ENCODE measurements at regions not wholly inside any gene's neighbourhood (a gene's known extent, or its start where the extent isn't known, plus 50 kb on each side); places are given as distances from the start of the nearest gene placed in this dataset.

DNA sequence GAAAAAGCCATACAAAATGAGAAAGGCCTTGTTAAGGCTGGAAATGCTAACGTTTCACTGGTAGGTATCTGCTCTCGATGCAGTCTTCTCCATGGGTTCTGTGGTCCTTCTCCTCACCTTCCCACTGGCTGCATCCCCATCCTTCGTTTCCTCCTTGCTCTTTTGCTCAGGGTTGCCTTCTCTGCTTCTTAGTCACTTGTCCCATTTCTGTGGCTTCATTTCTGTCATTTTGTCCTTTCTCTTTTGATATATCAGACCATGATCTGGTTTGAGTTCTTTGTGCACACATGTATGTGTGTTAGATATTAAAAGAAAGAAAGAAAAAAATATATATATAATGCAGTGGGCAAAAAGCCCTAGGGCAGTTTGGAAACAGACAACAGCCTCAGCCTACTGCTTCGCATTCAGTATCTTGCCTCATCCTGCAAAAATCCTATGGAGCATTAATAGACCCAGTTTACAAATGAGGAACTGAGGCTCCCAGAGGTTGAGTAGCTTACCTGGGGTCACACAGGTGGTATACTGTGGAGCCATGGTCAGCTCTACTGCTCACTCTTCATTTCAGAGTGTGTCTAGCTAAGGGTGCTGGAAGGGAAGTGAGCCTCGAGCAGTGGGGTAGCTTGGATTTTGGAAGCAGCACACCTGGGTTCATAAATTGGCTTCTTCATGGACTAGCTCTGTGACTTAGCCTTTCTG lies 57.6 kb upstream of the MEDAG start:
- H3K4me1 ChIP-seq = peaks cover 10% of the 10 kb centered on the region; the same call in 1 of the 3 replicates
- POLR2A ChIA-PET = no interaction called here
- no peak overlapping the region for H3K4me3 ChIP-seq
- no peak for DNase-seq (ENCODE audit: low read depth in 1 of 2, low spot score in 1 of 2)
- no peak for ATAC-seq
- 55% methylated on average over 5 of the region's 5 CpGs for WGBS (ENCODE audit: missing lambda C conversion rate)
- TF ChIP-seq EHF (CRISPR knock-in tag; IDR thresholded peaks at IDR 0.05) (no peak), HOXB5 (CRISPR knock-in tag; IDR thresholded peaks at IDR 0.05) (no peak), ZC3H11A (IDR thresholded peaks at IDR 0.05) (no peak), NR3C1 (IDR thresholded peaks at IDR 0.05) (no peak), KDM1A (IDR thresholded peaks at IDR 0.05; ENCODE audit: low read depth) (no peak), FOSB (CRISPR knock-in tag; IDR thresholded peaks at IDR 0.05) (no peak), JUNB (IDR thresholded peaks at IDR 0.05) (no peak), HMGXB4 (CRISPR knock-in tag; IDR thresholded peaks at IDR 0.05; ENCODE audit: borderline replicate concordance) (no peak), ZNF302 (CRISPR knock-in tag; IDR thresholded peaks at IDR 0.05) (no peak)
- H3K27ac ChIP-seq = no peak overlapping the region
- no peaks in the 10 kb centered on the region for H3K9me3 ChIP-seq
- CTCF ChIA-PET = interaction anchor here (0.9 to 1.2 kb wide), 2 partner anchors 40 to 46 kb away, joined by 3 read pairs; no protein-coding TSS in a partner anchor
- no peak for FAIRE-seq
- H3K4me2 ChIP-seq = peak overlapping the region; percentile 7; the same call in 2 of the 3 replicates

- Histone ChIP-seq H3K4me1 (peaks cover 10% of the 10 kb centered on the region; the same call in 1 of the 3 replicates), H3K4me3 (no peak overlapping the region), H3K9me3 (no peaks in the 10 kb centered on the region), H3K4me2 (no peak overlapping the region), H3K27ac (no peak overlapping the region)
- 54% methylated on average over 4 of the region's 4 CpGs for WGBS (ENCODE audit: missing lambda C conversion rate)
- TF ChIP-seq MAFK (IDR thresholded peaks at IDR 0.05; ENCODE audit: partially characterized antibody) (no peak), JUNB (IDR thresholded peaks at IDR 0.05) (no peak), MAZ (IDR thresholded peaks at IDR 0.05; ENCODE audit: borderline replicate concordance, low read depth, low read length) (no peak), JUN (IDR thresholded peaks at IDR 0.05) (no peak), RNF2 (IDR thresholded peaks at IDR 0.05; ENCODE audit: borderline replicate concordance, low read depth) (no peak), ZNF302 (CRISPR knock-in tag; IDR thresholded peaks at IDR 0.05) (no peak), RAD21 (conservative IDR thresholded peaks at IDR 0.05 in 1 of 2, IDR thresholded peaks at IDR 0.05 in 1 of 2) (no peak), ESRRA (IDR thresholded peaks at IDR 0.05; ENCODE audit: borderline replicate concordance, low read length) (no peak), FOXS1 (CRISPR knock-in tag; IDR thresholded peaks at IDR 0.05) (no peak), HOXB5 (CRISPR knock-in tag; IDR thresholded peaks at IDR 0.05) (no peak)
- TF ChIP-seq, protein P1, sequence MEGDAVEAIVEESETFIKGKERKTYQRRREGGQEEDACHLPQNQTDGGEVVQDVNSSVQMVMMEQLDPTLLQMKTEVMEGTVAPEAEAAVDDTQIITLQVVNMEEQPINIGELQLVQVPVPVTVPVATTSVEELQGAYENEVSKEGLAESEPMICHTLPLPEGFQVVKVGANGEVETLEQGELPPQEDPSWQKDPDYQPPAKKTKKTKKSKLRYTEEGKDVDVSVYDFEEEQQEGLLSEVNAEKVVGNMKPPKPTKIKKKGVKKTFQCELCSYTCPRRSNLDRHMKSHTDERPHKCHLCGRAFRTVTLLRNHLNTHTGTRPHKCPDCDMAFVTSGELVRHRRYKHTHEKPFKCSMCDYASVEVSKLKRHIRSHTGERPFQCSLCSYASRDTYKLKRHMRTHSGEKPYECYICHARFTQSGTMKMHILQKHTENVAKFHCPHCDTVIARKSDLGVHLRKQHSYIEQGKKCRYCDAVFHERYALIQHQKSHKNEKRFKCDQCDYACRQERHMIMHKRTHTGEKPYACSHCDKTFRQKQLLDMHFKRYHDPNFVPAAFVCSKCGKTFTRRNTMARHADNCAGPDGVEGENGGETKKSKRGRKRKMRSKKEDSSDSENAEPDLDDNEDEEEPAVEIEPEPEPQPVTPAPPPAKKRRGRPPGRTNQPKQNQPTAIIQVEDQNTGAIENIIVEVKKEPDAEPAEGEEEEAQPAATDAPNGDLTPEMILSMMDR (IDR thresholded peaks at IDR 0.05) = no peak
- TF ChIP-seq, protein P2, sequence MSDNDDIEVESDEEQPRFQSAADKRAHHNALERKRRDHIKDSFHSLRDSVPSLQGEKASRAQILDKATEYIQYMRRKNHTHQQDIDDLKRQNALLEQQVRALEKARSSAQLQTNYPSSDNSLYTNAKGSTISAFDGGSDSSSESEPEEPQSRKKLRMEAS (IDR thresholded peaks at IDR 0.05) = no peak
- TF ChIP-seq, protein P3, sequence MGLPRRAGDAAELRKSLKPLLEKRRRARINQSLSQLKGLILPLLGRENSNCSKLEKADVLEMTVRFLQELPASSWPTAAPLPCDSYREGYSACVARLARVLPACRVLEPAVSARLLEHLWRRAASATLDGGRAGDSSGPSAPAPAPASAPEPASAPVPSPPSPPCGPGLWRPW (IDR thresholded peaks at IDR 0.05) = no peak
- ATAC-seq = no peak
- no peak for FAIRE-seq
- ChIA-PET CTCF (interaction anchor here (1.2 to 1.5 kb wide), 2 partner anchors 16 to 41 kb away, joined by 3 to 4 read pairs; no protein-coding TSS in a partner anchor), POLR2A (no interaction called here)
- no peak for DNase-seq (ENCODE audit: low read depth in 1 of 2, low spot score in 1 of 2)
Measured at GRCh38 chr13:30849611-30850010, 56.5 kb upstream of the MEDAG start.

All from A549 (cell line).